Endodermal cell (in vitro differentiated cells): ENCODE measurements at regions not wholly inside any gene's neighbourhood (a gene's known extent, or its start where the extent isn't known, plus 50 kb on each side); places are given as distances from the start of the nearest gene placed in this dataset.
"Not testable (repeated sequence)": the region's sequence is repeated elsewhere in the genome, so short reads cannot be mapped to it uniquely, and the experiment has no call there.

Source experiments
- DNase-seq: peaks from one replicate; pipeline ENCODE4 v3.0.0-alpha.2; 2017
- H3K27ac ChIP-seq: 2 replicates; pipeline ENCODE4 v1.5.1; 2013; ENCODE audit warnings: mild to moderate bottlenecking, low read depth, low read length, moderate library complexity
- H3K27me3 ChIP-seq: 2 replicates; pipeline ENCODE4 v1.6.1; 2013; ENCODE audit warnings: mild to moderate bottlenecking, low read length, moderate library complexity; ENCODE audit not compliant: insufficient read depth, control insufficient read depth, poor library complexity, severe bottlenecking
- H3K36me3 ChIP-seq: 2 replicates; pipeline ENCODE4 v1.7.0; 2013; ENCODE audit warnings: mild to moderate bottlenecking, low read length, moderate library complexity; ENCODE audit not compliant: control insufficient read depth, insufficient read depth
- H3K4me1 ChIP-seq: one replicate; pipeline ENCODE4 v1.7.0; 2013; ENCODE audit warnings: low read length; ENCODE audit not compliant: control insufficient read depth, insufficient read depth
- H3K4me3 ChIP-seq: 2 replicates; pipeline ENCODE4 v1.5.1; 2013; ENCODE audit warnings: mild to moderate bottlenecking, low read length, moderate library complexity
- H3K9ac ChIP-seq: 2 replicates; pipeline ENCODE4 v1.6.1; 2013; ENCODE audit warnings: mild to moderate bottlenecking, low read length, moderate library complexity; ENCODE audit not compliant: poor library complexity, severe bottlenecking; ENCODE audit errors: extremely low read depth
- H3K9me3 ChIP-seq: 2 replicates; pipeline ENCODE4 v1.6.1; 2013; ENCODE audit warnings: mild to moderate bottlenecking, low read length, moderate library complexity; ENCODE audit not compliant: control insufficient read depth
- H3K27ac Mint-ChIP-seq: 2 replicates; pipeline ENCODE4 v1.8.0; 2020; ENCODE audit warnings: mixed read lengths
- H3K27me3 Mint-ChIP-seq: 2 replicates; pipeline ENCODE4 v1.8.0; 2021; ENCODE audit warnings: mild to moderate bottlenecking, mixed read lengths; ENCODE audit not compliant: insufficient read depth
- H3K36me3 Mint-ChIP-seq: 2 replicates; pipeline ENCODE4 v1.8.0; 2020; ENCODE audit warnings: low read depth, mixed read lengths
- H3K4me1 Mint-ChIP-seq: 2 replicates; pipeline ENCODE4 v1.8.0; 2020; ENCODE audit warnings: mixed read lengths
- H3K4me3 Mint-ChIP-seq: 2 replicates; pipeline ENCODE4 v1.8.0; 2020; ENCODE audit warnings: mild to moderate bottlenecking, moderate library complexity, mixed read lengths
- H3K9me3 Mint-ChIP-seq: 2 replicates; pipeline ENCODE4 v1.8.0; 2020; ENCODE audit warnings: mild to moderate bottlenecking, mixed read lengths
- WGBS, 2 experiments: methylation state at CpG; one replicate each; pipeline versions ENCODE4 v1.1.5 to v1.1.7; 2013; ENCODE audit warnings: missing lambda C conversion rate in 2 of 2, mixed read lengths in 1 of 2; ENCODE audit not compliant: insufficient coverage in 1 of 2, insufficient read length in 1 of 2; 5-methylcytosine and 5-hydroxymethylcytosine counted together
- TF ChIP-seq, protein P1 (sequence below): fragments of 200-600 bp; sonication (generic); conservative IDR thresholded peaks from 2 replicates; pipeline ENCODE4 v1.5.0; 2021; ENCODE audit warnings: antibody characterized with exemption, mild to moderate bottlenecking

DNA sequence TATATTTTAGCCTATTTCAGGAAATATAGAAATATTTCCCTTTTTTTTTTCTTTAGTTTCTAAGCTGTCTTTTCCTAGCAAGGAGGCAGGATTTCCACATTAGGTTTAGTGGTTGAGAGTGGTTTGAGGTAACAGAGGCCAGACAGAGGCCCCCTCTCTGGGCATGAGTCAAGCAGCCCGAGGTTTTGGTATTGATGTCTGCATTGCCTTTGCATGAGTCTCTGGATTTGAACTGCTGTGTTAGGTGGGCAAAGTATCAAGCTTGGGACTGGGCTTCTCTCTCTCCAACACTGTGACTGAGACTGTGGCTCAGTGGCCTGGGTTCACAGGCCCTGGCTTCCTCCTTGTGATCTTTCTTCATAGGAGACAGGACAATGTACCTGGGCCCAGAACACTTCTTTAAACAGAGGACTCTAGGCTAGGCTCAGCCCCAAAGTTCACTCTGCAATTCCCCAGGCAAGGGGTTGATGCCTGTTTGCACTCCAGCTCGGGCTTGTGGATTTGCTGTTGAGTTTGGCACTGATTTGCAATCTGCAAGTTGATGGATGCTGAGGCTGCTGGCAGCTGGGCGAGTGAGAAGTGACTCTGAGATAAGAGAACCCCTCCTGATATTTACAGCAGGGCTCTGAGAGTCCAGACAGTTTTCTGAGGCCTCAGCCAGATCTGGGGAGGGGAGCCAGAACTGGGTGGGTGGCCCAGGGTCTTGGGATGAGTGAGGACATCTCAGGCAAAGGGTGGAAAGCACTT, 271.2 kb downstream of the EN1 start:
- peaks cover 6% of the 10 kb centered on the region for H3K27me3 ChIP-seq
- no peaks in the 10 kb centered on the region for H3K9me3 ChIP-seq
- TF ChIP-seq, protein P1, sequence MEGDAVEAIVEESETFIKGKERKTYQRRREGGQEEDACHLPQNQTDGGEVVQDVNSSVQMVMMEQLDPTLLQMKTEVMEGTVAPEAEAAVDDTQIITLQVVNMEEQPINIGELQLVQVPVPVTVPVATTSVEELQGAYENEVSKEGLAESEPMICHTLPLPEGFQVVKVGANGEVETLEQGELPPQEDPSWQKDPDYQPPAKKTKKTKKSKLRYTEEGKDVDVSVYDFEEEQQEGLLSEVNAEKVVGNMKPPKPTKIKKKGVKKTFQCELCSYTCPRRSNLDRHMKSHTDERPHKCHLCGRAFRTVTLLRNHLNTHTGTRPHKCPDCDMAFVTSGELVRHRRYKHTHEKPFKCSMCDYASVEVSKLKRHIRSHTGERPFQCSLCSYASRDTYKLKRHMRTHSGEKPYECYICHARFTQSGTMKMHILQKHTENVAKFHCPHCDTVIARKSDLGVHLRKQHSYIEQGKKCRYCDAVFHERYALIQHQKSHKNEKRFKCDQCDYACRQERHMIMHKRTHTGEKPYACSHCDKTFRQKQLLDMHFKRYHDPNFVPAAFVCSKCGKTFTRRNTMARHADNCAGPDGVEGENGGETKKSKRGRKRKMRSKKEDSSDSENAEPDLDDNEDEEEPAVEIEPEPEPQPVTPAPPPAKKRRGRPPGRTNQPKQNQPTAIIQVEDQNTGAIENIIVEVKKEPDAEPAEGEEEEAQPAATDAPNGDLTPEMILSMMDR: no peak
- H3K4me1 ChIP-seq: peaks cover 19% of the 10 kb centered on the region
- WGBS, 2 experiments: 63 to 70% methylated on average over 2 to 3 of the region's 3 CpGs
- Mint-ChIP-seq H3K4me3 (no peak overlapping the region), H3K9me3 (no peaks in the 10 kb centered on the region), H3K27ac (no peak overlapping the region), H3K27me3 (peaks cover 16% of the 10 kb centered on the region), H3K36me3 (no peaks in the 10 kb centered on the region), H3K4me1 (peaks cover 37% of the 10 kb centered on the region)
- no peak overlapping the region for H3K9ac ChIP-seq
- H3K36me3 ChIP-seq: no peaks in the 10 kb centered on the region
- H3K27ac ChIP-seq: no peak overlapping the region
- DNase-seq: no peak
- H3K4me3 ChIP-seq: no peak overlapping the region

- not testable (repeated sequence) for H3K4me3 Mint-ChIP-seq, H3K36me3 ChIP-seq, H3K9ac ChIP-seq, H3K9me3 Mint-ChIP-seq, H3K27ac ChIP-seq, H3K36me3 Mint-ChIP-seq, H3K4me3 ChIP-seq, H3K9me3 ChIP-seq, H3K27ac Mint-ChIP-seq, DNase-seq
- peaks cover 14% of the 10 kb centered on the region for H3K27me3 ChIP-seq
- Mint-ChIP-seq H3K4me1 (peaks cover 21% of the 10 kb centered on the region), H3K27me3 (peaks cover 14% of the 10 kb centered on the region)
- WGBS, 2 experiments: 91% methylated on average over 6 of the region's 6 CpGs; no CpG with 5 or more reads in 1 of the 2 experiments
- peaks cover 16% of the 10 kb centered on the region for H3K4me1 ChIP-seq
These were observed 275.1 kb downstream of the EN1 start for GRCh38 chr2:118572380-118572779.

DNA sequence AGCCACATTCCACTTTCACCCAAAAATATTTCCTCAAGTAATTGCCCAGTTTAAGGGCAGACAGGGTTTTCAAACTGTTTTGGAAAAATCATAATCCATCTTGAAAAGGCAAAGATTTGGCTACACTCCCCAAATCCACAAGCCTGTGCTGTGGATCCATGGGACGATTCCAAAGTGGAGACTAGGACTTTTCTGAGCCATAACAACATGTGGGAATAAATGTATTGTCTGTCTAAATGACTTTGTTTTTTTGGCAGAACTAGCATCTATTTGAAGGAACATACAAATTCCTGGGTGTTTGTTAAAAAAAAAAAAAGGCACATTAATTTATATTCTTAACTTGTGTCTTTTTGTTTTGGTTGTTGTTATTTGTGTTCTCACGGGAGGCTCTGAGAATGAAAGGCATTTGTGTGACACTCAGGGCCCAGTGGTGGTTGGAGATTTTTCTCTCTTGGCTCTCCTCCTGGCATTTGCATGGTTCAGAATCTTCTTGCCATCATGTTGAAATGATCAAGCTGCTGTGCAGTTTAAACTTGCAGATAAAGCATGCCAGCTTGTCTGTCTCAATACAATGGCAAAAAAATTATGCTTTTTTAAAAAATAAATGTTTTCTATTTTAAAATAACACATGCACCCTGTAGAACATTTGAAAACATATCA, 277.4 kb downstream of the EN1 start:
- H3K4me3 ChIP-seq: no peak overlapping the region
- peaks cover 1% of the 10 kb centered on the region for H3K4me1 ChIP-seq
- H3K36me3 ChIP-seq: no peaks in the 10 kb centered on the region
- no peak overlapping the region for H3K27ac ChIP-seq
- no peaks in the 10 kb centered on the region for H3K4me1 Mint-ChIP-seq
- peaks cover 14% of the 10 kb centered on the region for H3K27me3 ChIP-seq
- WGBS, 2 experiments: 76 to 93% methylated on average over 2 of the region's 2 CpGs
- no peak overlapping the region for H3K27ac Mint-ChIP-seq
- TF ChIP-seq, protein P1: no peak
- no peaks in the 10 kb centered on the region for H3K9me3 Mint-ChIP-seq
- no peaks in the 10 kb centered on the region for H3K9me3 ChIP-seq
- no peaks in the 10 kb centered on the region for H3K36me3 Mint-ChIP-seq
- no peak overlapping the region for H3K4me3 Mint-ChIP-seq
- DNase-seq: no peak
- peaks cover 27% of the 10 kb centered on the region for H3K27me3 Mint-ChIP-seq
- no peak overlapping the region for H3K9ac ChIP-seq
